ENCODE measurements at regions not wholly inside any gene's neighbourhood (a gene's known extent, or its start where the extent isn't known, plus 50 kb on each side); places are given as distances from the start of the nearest gene placed in this dataset.

DNA sequence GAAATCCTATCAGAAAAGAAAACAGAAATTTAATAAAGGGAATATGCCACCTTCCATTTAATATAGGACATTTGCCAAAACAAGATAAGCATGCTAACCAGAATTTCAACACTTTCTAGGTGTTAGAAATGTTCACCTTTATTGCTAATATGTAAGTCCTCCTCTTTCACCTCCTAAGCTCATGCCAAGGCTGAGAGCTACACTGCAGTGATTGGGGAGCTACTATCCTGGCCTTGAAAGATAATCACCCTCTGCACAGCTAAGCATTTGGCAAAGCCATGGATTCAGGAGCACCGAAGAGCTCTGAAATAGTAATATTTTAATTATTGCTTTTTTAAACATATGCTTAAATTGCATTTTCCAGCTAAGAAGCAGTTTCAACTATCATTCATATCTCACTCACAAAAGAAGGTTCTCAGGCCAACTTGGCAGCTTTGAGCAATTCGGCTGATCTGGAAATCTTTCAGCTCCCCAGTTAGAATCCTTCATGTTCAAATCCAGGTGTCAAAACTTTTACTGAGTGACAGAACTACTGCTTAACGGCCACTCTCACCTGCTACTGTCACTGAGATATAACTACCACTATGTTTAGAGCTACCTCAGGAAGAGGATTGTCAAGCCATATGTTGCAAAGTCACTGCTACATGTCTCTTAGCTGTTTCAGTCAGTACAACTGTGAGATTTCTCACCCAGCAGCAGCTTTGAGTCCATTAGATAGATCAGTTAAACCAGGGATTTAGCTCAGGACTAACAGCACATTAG, 302.0 kb downstream of the NFIB start:
- no peak overlapping the region for H3K23ac ChIP-seq (ENCODE audit: insufficient read length, low read depth, low read length)
- H3K14ac ChIP-seq (ENCODE audit: insufficient read depth, low read length), result no peak overlapping the region
- Mint-ChIP-seq H3K36me3 (ENCODE audit: insufficient read depth in 1 of 3, low read depth in 3 of 3) (no peaks in the 10 kb centered on the region), H3K27ac (no peak overlapping the region), H3K4me3 (no peak overlapping the region), H3K27me3 (ENCODE audit: low read depth) (no peaks in the 10 kb centered on the region; the same call in 1 of the 2 replicates), H3K4me1 (peaks cover 1 to 2% of the 10 kb centered on the region in 2 experiments; a peak in 3 of 4 replicates), H3K9me3 (no peaks in the 10 kb centered on the region)
- H2AK5ac ChIP-seq (ENCODE audit: insufficient read length, low read length), result no peak overlapping the region
- H2BK15ac ChIP-seq (ENCODE audit: low read depth, low read length), result no peak overlapping the region
- no peak overlapping the region for H4K5ac ChIP-seq (ENCODE audit: insufficient read length, low read depth, low read length)
- no peak overlapping the region for H2BK12ac ChIP-seq (ENCODE audit: insufficient read length, low read depth, low read length)
- no peaks in the 10 kb centered on the region for H4K20me1 ChIP-seq (ENCODE audit: control insufficient read depth, insufficient read depth, insufficient read length)
- no peak overlapping the region for H3K4me2 ChIP-seq (ENCODE audit: insufficient read depth, insufficient read length, low read length)
- H2AFZ ChIP-seq (ENCODE audit: low read length), result no peak overlapping the region
- no peaks in the 10 kb centered on the region for H3K27me3 ChIP-seq (ENCODE audit: insufficient read depth, low read length)
- no peaks in the 10 kb centered on the region for H3K23me2 ChIP-seq (ENCODE audit: insufficient read length, low read depth, low read length, poor library complexity, severe bottlenecking)
- no peaks in the 10 kb centered on the region for H3K79me1 ChIP-seq (ENCODE audit: insufficient read depth, low read depth, low read length, poor library complexity, severe bottlenecking)
- WGBS (ENCODE audit: extremely low coverage, insufficient read length, low lambda C conversion rate), result no CpG with 5 or more reads among the region's 3 CpGs
- no peaks in the 10 kb centered on the region for H3K4me1 ChIP-seq (ENCODE audit: insufficient read depth, low read length)
- H3K56ac ChIP-seq (ENCODE audit: insufficient read length, low read depth, low read length), result no peak overlapping the region
- TF ChIP-seq, protein P1, sequence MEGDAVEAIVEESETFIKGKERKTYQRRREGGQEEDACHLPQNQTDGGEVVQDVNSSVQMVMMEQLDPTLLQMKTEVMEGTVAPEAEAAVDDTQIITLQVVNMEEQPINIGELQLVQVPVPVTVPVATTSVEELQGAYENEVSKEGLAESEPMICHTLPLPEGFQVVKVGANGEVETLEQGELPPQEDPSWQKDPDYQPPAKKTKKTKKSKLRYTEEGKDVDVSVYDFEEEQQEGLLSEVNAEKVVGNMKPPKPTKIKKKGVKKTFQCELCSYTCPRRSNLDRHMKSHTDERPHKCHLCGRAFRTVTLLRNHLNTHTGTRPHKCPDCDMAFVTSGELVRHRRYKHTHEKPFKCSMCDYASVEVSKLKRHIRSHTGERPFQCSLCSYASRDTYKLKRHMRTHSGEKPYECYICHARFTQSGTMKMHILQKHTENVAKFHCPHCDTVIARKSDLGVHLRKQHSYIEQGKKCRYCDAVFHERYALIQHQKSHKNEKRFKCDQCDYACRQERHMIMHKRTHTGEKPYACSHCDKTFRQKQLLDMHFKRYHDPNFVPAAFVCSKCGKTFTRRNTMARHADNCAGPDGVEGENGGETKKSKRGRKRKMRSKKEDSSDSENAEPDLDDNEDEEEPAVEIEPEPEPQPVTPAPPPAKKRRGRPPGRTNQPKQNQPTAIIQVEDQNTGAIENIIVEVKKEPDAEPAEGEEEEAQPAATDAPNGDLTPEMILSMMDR (conservative IDR thresholded peaks at IDR 0.05), result no peak
- H3T11ph ChIP-seq (ENCODE audit: low read length), result no peak overlapping the region
- no peak overlapping the region for H3K27ac ChIP-seq (ENCODE audit: insufficient read length, low read depth, low read length)
- no peak overlapping the region for H3K9ac ChIP-seq (ENCODE audit: extremely low read depth, insufficient read length, low read length)
- H2BK5ac ChIP-seq (ENCODE audit: insufficient read length, low read length), result no peak overlapping the region
- no peaks in the 10 kb centered on the region for H3K9me3 ChIP-seq (ENCODE audit: control insufficient read depth, low read depth, low read length)
- H4K8ac ChIP-seq (replicated peaks; ENCODE audit: insufficient read length, low read depth, low read length), result no peak overlapping the region
- no peak overlapping the region for H4K91ac ChIP-seq (ENCODE audit: insufficient read length, low read depth, low read length)
- H2BK20ac ChIP-seq (ENCODE audit: low read depth, low read length, poor library complexity, severe bottlenecking), result no peak overlapping the region
- no peak overlapping the region for H3K4ac ChIP-seq (ENCODE audit: low read depth, low read length)
- no peaks in the 10 kb centered on the region for H3K79me2 ChIP-seq (ENCODE audit: insufficient read depth, low read length)
- DNase-seq, result no peak
- H3K18ac ChIP-seq (ENCODE audit: insufficient read length, low read depth, low read length), result no peak overlapping the region
- H2BK120ac ChIP-seq (ENCODE audit: low read depth, low read length, poor library complexity, severe bottlenecking), result no peak overlapping the region
